IPS-NIHi7 (cell line): ENCODE measurements at regions not wholly inside any gene's neighbourhood (a gene's known extent, or its start where the extent isn't known, plus 50 kb on each side); places are given as distances from the start of the nearest gene placed in this dataset.

Experiments
- DNase-seq: peaks from one replicate; pipeline ENCODE4 v3.0.0; 2012; ENCODE audit warnings: mixed read lengths; ENCODE audit errors: extremely low spot score

GRCh38 chr5:62718324-62718723 lies 139.7 kb downstream of the LRRC70 start:
- DNase-seq, result peak; percentile 57

GRCh38 chr5:62717301-62717933 lies 138.8 kb downstream of the LRRC70 start:
- no peak for DNase-seq

GRCh38 chr5:62714296-62714695 lies 135.7 kb downstream of the LRRC70 start:
- no peak for DNase-seq

GRCh38 chr5:62708481-62709325 lies 130.1 kb downstream of the LRRC70 start:
- no peak for DNase-seq

- DNase-seq, result no peak
These were observed 128.9 kb downstream of the LRRC70 start for GRCh38 chr5:62707563-62707962.

- DNase-seq, result no peak
These were observed 128.5 kb downstream of the LRRC70 start for GRCh38 chr5:62707131-62707530.

- DNase-seq, result no peak
These were observed 126.4 kb downstream of the LRRC70 start for GRCh38 chr5:62705022-62705421.

GRCh38 chr5:62702126-62702525 lies 123.5 kb downstream of the LRRC70 start:
- no peak for DNase-seq

- no peak for DNase-seq
These were observed 122.4 kb downstream of the LRRC70 start for GRCh38 chr5:62701036-62701435.

GRCh38 chr5:62698756-62699155 lies 120.1 kb downstream of the LRRC70 start:
- DNase-seq, result no peak

- DNase-seq, result no peak
These were observed 116.7 kb downstream of the LRRC70 start for GRCh38 chr5:62695274-62695673.

- no peak for DNase-seq
These were observed 114.5 kb downstream of the LRRC70 start for GRCh38 chr5:62692946-62693713.

GRCh38 chr5:62691946-62692345 lies 113.3 kb downstream of the LRRC70 start:
- no peak for DNase-seq

- no peak for DNase-seq
These were observed 111.8 kb downstream of the LRRC70 start for GRCh38 chr5:62690421-62690820.

- DNase-seq, result no peak
These were observed 111.2 kb downstream of the LRRC70 start for GRCh38 chr5:62689599-62690368.

- DNase-seq, result no peak
These were observed 108.1 kb downstream of the LRRC70 start for GRCh38 chr5:62686692-62687091.

- DNase-seq, result no peak
These were observed 106.6 kb downstream of the LRRC70 start for GRCh38 chr5:62685221-62685620.

GRCh38 chr5:62684310-62684709 lies 105.7 kb downstream of the LRRC70 start:
- no peak for DNase-seq

- no peak for DNase-seq
These were observed 103.4 kb downstream of the LRRC70 start for GRCh38 chr5:62682059-62682458.

- DNase-seq, result no peak
These were observed 102.7 kb downstream of the LRRC70 start for GRCh38 chr5:62681117-62681850.

- DNase-seq, result no peak
These were observed 101.5 kb downstream of the LRRC70 start for GRCh38 chr5:62680121-62680520.
